ENCODE measurements at regions not wholly inside any gene's neighbourhood (a gene's known extent, or its start where the extent isn't known, plus 50 kb on each side); places are given as distances from the start of the nearest gene placed in this dataset.

DNA sequence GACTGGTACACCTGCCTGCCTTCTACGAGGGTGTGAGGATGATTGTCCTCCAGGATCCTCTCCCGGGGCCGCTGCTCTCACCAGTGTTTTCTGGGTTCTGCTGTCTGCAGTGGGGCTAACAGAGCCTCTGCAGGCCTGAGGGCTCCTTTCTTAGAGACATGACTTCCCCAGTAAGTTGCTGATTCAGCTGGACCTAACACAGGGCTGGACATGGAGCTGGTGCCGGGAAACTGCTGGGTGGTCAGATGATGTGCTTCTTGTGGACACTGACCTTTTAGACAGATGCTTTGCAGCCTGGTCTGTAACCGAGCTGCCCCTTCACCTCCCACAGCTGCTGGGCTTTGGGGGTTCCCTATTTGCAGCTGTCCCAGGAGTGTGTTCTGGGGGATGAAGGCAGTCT, 71.5 kb downstream of the FOXL1 start:
- no peak for TF ChIP-seq EZH2phosphoT487 (IDR thresholded peaks at IDR 0.05; ENCODE audit: low read depth)
- TF ChIP-seq, protein P1, sequence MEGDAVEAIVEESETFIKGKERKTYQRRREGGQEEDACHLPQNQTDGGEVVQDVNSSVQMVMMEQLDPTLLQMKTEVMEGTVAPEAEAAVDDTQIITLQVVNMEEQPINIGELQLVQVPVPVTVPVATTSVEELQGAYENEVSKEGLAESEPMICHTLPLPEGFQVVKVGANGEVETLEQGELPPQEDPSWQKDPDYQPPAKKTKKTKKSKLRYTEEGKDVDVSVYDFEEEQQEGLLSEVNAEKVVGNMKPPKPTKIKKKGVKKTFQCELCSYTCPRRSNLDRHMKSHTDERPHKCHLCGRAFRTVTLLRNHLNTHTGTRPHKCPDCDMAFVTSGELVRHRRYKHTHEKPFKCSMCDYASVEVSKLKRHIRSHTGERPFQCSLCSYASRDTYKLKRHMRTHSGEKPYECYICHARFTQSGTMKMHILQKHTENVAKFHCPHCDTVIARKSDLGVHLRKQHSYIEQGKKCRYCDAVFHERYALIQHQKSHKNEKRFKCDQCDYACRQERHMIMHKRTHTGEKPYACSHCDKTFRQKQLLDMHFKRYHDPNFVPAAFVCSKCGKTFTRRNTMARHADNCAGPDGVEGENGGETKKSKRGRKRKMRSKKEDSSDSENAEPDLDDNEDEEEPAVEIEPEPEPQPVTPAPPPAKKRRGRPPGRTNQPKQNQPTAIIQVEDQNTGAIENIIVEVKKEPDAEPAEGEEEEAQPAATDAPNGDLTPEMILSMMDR (IDR thresholded peaks at IDR 0.05; ENCODE audit: low read depth, low read length): no peak
- Histone ChIP-seq H3K27ac (ENCODE audit: low read length) (no peak overlapping the region), H3K9me3 (ENCODE audit: insufficient read depth, low read length) (no peaks in the 10 kb centered on the region), H3K27me3 (ENCODE audit: low read depth, low read length) (no peaks in the 10 kb centered on the region), H3K36me3 (replicated peaks; ENCODE audit: low read depth, low read length) (no peaks in the 10 kb centered on the region), H3K79me2 (ENCODE audit: low read length) (no peaks in the 10 kb centered on the region), H4K20me1 (ENCODE audit: insufficient read depth, low read length) (no peaks in the 10 kb centered on the region), H2AFZ (ENCODE audit: low read depth, low read length) (no peak overlapping the region), H3K4me3 (ENCODE audit: low read length) (no peak overlapping the region), H3K4me1 (ENCODE audit: low read length) (no peaks in the 10 kb centered on the region), H3K9ac (ENCODE audit: low read length) (no peak overlapping the region), H3K4me2 (ENCODE audit: low read length) (no peak overlapping the region)

DNA sequence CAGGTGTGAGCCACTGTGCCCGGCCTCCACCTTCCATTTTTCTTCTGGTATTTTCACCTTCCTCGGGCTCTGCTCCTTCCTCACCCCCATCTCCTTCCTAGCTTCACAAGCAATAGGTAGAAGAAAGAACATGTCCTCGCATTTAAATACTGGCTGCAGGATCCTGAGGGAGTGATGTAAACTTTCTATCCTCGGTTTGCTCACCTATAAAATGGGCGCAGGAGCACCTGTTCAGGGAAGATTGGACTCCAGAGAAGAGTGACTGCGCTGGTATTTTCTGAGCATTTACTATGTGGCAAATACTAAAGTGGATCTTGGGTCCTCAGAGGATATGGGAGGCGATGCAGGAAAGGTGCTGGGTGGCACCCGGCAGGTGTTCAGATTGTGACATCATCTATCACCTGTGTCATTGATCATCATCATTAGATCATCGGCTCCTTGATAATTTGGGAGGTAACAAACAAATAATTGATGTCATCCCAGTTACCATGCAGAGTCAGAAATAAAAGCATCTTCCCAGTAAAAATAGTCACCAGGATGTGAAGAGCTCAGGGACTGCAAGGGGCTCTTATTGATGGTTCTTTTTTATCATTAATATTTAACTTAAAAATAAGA, 72.8 kb downstream of the FOXL1 start:
- Histone ChIP-seq H2AFZ (ENCODE audit: low read depth, low read length) (no peak overlapping the region), H3K36me3 (replicated peaks; ENCODE audit: low read depth, low read length) (no peaks in the 10 kb centered on the region), H3K9me3 (ENCODE audit: insufficient read depth, low read length) (no peaks in the 10 kb centered on the region), H3K4me3 (ENCODE audit: low read length) (no peak overlapping the region), H3K9ac (ENCODE audit: low read length) (no peak overlapping the region), H3K27ac (ENCODE audit: low read length) (no peak overlapping the region), H4K20me1 (ENCODE audit: insufficient read depth, low read length) (no peaks in the 10 kb centered on the region), H3K4me2 (ENCODE audit: low read length) (no peak overlapping the region), H3K4me1 (ENCODE audit: low read length) (no peaks in the 10 kb centered on the region), H3K79me2 (ENCODE audit: low read length) (no peaks in the 10 kb centered on the region), H3K27me3 (ENCODE audit: low read depth, low read length) (no peaks in the 10 kb centered on the region)
- TF ChIP-seq, protein P1 (IDR thresholded peaks at IDR 0.05; ENCODE audit: low read depth, low read length): no peak
- TF ChIP-seq EZH2phosphoT487 (IDR thresholded peaks at IDR 0.05; ENCODE audit: low read depth): no peak

DNA sequence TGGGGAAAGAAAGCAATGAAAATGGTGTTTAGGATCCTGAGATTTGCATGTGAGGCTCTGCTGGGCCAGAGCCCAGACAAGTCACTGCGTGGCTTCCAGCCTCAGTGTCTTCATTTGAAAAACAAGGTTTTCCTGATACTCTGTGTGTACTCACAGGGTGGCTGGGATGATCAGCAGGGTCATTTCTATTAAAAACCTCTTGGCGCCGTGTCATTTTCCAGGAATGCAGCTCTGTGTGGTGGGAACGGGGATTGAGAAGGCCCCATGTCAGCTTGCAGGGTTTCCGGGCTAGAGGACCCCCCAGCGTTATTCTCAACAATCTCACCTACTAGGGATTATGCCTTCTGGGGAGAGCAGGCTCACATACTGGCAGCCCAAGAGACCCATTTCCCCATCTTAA, 73.5 kb downstream of the FOXL1 start:
- no peak overlapping the region for H3K27ac ChIP-seq (ENCODE audit: low read length)

DNA sequence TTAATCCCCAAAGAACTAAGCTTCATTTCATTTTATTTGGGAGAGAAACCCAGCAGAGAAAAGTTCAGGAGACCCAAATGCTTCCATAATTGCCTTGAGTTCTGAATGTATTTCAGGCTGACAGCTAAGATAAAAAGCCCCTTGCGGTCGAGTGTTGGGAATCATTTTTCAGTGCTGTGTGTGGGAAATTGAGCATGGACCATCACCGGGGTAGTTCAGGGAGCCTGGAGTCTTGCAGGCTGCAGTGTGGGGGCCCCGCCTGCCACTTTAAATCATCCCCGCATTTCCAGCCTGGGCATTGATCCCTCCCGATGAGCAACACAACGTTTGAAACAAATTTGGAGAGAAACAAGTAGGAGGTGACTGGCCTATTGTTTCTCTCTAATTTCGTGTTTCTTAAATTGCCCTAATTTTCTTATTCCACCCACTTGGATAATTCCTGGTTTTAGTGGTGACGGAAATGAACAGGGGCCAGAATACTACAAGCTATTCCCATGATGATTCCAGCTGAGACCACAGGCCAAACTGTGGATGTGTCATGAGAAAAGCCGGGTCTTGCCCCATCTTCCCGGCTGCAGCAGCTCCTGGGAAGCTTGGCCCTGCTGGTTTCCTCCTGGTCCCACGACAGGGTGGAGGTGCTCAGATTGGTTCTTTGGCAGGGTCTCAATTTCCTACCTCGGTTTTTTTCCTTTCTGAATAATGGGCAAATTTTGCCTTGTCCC, 75.1 kb downstream of the FOXL1 start:
- no peaks in the 10 kb centered on the region for H3K4me1 ChIP-seq (ENCODE audit: low read length)
- H3K79me2 ChIP-seq (ENCODE audit: low read length): no peaks in the 10 kb centered on the region
- no peak overlapping the region for H3K4me3 ChIP-seq (ENCODE audit: low read length)
- H3K9ac ChIP-seq (ENCODE audit: low read length): no peak overlapping the region
- H3K4me2 ChIP-seq (ENCODE audit: low read length): no peak overlapping the region
- H3K9me3 ChIP-seq (ENCODE audit: insufficient read depth, low read length): no peaks in the 10 kb centered on the region
- H4K20me1 ChIP-seq (ENCODE audit: insufficient read depth, low read length): no peaks in the 10 kb centered on the region
- TF ChIP-seq EZH2phosphoT487 (IDR thresholded peaks at IDR 0.05; ENCODE audit: low read depth): no peak
- TF ChIP-seq, protein P1 (IDR thresholded peaks at IDR 0.05; ENCODE audit: low read depth, low read length): no peak
- H3K36me3 ChIP-seq (replicated peaks; ENCODE audit: low read depth, low read length): no peaks in the 10 kb centered on the region
- H2AFZ ChIP-seq (ENCODE audit: low read depth, low read length): no peak overlapping the region
- H3K27me3 ChIP-seq (ENCODE audit: low read depth, low read length): no peaks in the 10 kb centered on the region
- H3K27ac ChIP-seq (ENCODE audit: low read length): no peak overlapping the region

More for the DNA sequence above, 73.5 kb downstream of the FOXL1 start:
- no peak overlapping the region for H3K9ac ChIP-seq (ENCODE audit: low read length)
- no peak overlapping the region for H3K4me2 ChIP-seq (ENCODE audit: low read length)
- no peaks in the 10 kb centered on the region for H3K36me3 ChIP-seq (replicated peaks; ENCODE audit: low read depth, low read length)
- no peaks in the 10 kb centered on the region for H3K27me3 ChIP-seq (ENCODE audit: low read depth, low read length)
- no peaks in the 10 kb centered on the region for H3K9me3 ChIP-seq (ENCODE audit: insufficient read depth, low read length)
- no peaks in the 10 kb centered on the region for H3K4me1 ChIP-seq (ENCODE audit: low read length)
- no peak for TF ChIP-seq EZH2phosphoT487 (IDR thresholded peaks at IDR 0.05; ENCODE audit: low read depth)
- TF ChIP-seq, protein P1 (IDR thresholded peaks at IDR 0.05; ENCODE audit: low read depth, low read length): no peak
- H3K4me3 ChIP-seq (ENCODE audit: low read length): no peak overlapping the region
- H2AFZ ChIP-seq (ENCODE audit: low read depth, low read length): no peak overlapping the region
- H3K79me2 ChIP-seq (ENCODE audit: low read length): no peaks in the 10 kb centered on the region
- no peaks in the 10 kb centered on the region for H4K20me1 ChIP-seq (ENCODE audit: insufficient read depth, low read length)
